ENCODE measurements at regions not wholly inside any gene's neighbourhood (a gene's known extent, or its start where the extent isn't known, plus 50 kb on each side); places are given as distances from the start of the nearest gene placed in this dataset.

- Histone ChIP-seq H3K79me2 (ENCODE audit: low read length) (no peaks in the 10 kb centered on the region), H3K4me2 (ENCODE audit: low read depth, low read length, poor library complexity, severe bottlenecking) (no peak overlapping the region), H3K36me3 (ENCODE audit: insufficient read depth, low read length) (no peaks in the 10 kb centered on the region), H3K4me3 (ENCODE audit: low read length) (no peak overlapping the region), H3K27ac (ENCODE audit: low read length) (no peak overlapping the region), H3K4me1 (ENCODE audit: low read length) (no peaks in the 10 kb centered on the region), H3K9me3 (ENCODE audit: low read length) (no peaks in the 10 kb centered on the region), H3K27me3 (ENCODE audit: low read length) (no peaks in the 10 kb centered on the region; the same call in 1 of the 2 replicates), H3K9ac (ENCODE audit: low read length) (no peak overlapping the region), H4K20me1 (ENCODE audit: insufficient read depth, low read depth, low read length) (no peaks in the 10 kb centered on the region), H2AFZ (ENCODE audit: low read length) (no peak overlapping the region), H3K9me2 (replicated peaks; ENCODE audit: insufficient read depth, low read length) (no peaks in the 10 kb centered on the region)
- DNase-seq = no peak
These were observed 204.4 kb downstream of the KLF6 start for GRCh38 chr10:3580565-3580964.

DNA sequence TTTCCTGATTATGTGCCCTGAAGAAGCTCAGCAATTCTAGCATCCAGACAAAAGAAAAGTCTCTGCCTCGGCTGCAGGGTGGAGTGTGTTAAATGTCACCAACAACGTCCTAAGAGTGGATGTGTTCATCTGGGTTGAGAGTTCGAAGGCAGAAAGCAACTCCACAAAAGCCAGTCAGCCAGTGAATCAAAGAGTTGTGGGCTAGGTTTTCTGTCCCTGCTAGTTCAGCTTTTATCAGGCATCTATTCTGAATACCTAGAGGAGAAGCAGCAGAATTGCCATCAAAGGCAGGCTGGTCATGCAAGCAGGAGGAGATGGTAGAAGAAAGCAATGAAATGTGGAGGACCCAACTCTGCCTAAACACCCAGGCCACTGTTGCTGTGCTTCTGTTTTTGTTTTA is 205.2 kb downstream of the KLF6 start:
- H3K9ac ChIP-seq (ENCODE audit: low read length) = no peak overlapping the region
- H3K4me2 ChIP-seq (ENCODE audit: low read depth, low read length, poor library complexity, severe bottlenecking) = no peak overlapping the region
- no peak overlapping the region for H2AFZ ChIP-seq (ENCODE audit: low read length)
- H3K79me2 ChIP-seq (ENCODE audit: low read length) = no peaks in the 10 kb centered on the region
- no peaks in the 10 kb centered on the region for H3K9me2 ChIP-seq (replicated peaks; ENCODE audit: insufficient read depth, low read length)
- H3K27ac ChIP-seq (ENCODE audit: low read length) = no peak overlapping the region
- H3K4me3 ChIP-seq (ENCODE audit: low read length) = no peak overlapping the region
- H3K9me3 ChIP-seq (ENCODE audit: low read length) = no peaks in the 10 kb centered on the region
- no peak for DNase-seq
- no peaks in the 10 kb centered on the region for H4K20me1 ChIP-seq (ENCODE audit: insufficient read depth, low read depth, low read length)
- H3K4me1 ChIP-seq (ENCODE audit: low read length) = no peaks in the 10 kb centered on the region
- no peaks in the 10 kb centered on the region for H3K36me3 ChIP-seq (ENCODE audit: insufficient read depth, low read length)
- H3K27me3 ChIP-seq (ENCODE audit: low read length) = no peaks in the 10 kb centered on the region; the same call in 1 of the 2 replicates

DNA sequence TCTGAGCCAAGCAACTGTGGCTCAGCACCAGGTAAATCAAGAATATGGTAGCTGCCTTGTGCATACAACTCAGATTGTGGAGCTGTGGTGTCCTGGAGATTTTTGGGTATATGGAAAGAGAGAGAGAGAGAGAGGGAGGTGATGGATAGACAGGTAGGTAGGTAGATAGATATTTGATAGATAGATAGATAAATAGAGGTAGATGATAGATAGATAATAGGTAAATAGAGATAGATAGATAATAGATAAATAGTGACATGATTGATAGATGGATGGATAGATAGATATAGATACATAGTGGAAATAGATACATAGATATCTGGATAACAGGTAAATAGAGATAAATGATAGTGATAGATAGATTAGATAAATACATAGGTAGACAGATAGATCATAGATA is 206.3 kb downstream of the KLF6 start:
- Histone ChIP-seq H3K4me1 (ENCODE audit: low read length) (no peaks in the 10 kb centered on the region), H3K79me2 (ENCODE audit: low read length) (no peaks in the 10 kb centered on the region), H3K27me3 (ENCODE audit: low read length) (no peaks in the 10 kb centered on the region; the same call in 1 of the 2 replicates), H3K4me3 (ENCODE audit: low read length) (no peak overlapping the region), H3K9ac (ENCODE audit: low read length) (no peak overlapping the region), H3K27ac (ENCODE audit: low read length) (no peak overlapping the region), H4K20me1 (ENCODE audit: insufficient read depth, low read depth, low read length) (no peaks in the 10 kb centered on the region), H3K36me3 (ENCODE audit: insufficient read depth, low read length) (no peaks in the 10 kb centered on the region), H3K9me2 (replicated peaks; ENCODE audit: insufficient read depth, low read length) (no peaks in the 10 kb centered on the region), H3K9me3 (ENCODE audit: low read length) (no peaks in the 10 kb centered on the region), H3K4me2 (ENCODE audit: low read depth, low read length, poor library complexity, severe bottlenecking) (no peak overlapping the region), H2AFZ (ENCODE audit: low read length) (no peak overlapping the region)
- no peak for DNase-seq

DNA sequence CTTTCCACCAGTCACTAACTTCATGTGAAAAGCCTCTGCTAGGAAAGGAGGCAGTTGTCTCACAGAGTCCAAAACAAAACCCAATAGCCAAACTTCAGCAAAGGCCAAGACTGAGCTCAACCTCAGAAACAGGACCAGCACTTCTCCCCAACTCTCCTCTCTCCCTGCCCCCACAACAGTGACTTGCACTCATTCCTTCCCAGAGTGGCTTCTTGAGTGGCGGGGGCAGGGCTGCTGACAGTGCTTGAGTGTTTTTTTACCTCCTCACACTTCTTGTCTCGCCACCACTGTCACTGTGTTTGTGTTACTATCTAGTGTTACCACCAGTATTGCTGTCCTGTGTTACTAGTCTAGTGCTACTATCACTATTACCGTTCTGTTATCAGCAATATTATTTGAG is 206.8 kb downstream of the KLF6 start:
- Histone ChIP-seq H3K4me1 (ENCODE audit: low read length) (no peaks in the 10 kb centered on the region), H2AFZ (ENCODE audit: low read length) (no peak overlapping the region), H3K4me2 (ENCODE audit: low read depth, low read length, poor library complexity, severe bottlenecking) (no peak overlapping the region), H3K9ac (ENCODE audit: low read length) (no peak overlapping the region), H3K36me3 (ENCODE audit: insufficient read depth, low read length) (no peaks in the 10 kb centered on the region), H4K20me1 (ENCODE audit: insufficient read depth, low read depth, low read length) (no peaks in the 10 kb centered on the region), H3K9me2 (replicated peaks; ENCODE audit: insufficient read depth, low read length) (no peaks in the 10 kb centered on the region), H3K79me2 (ENCODE audit: low read length) (no peaks in the 10 kb centered on the region), H3K27me3 (ENCODE audit: low read length) (no peaks in the 10 kb centered on the region; the same call in 1 of the 2 replicates), H3K9me3 (ENCODE audit: low read length) (no peaks in the 10 kb centered on the region), H3K27ac (ENCODE audit: low read length) (no peak overlapping the region), H3K4me3 (ENCODE audit: low read length) (no peak overlapping the region)
- no peak for DNase-seq

GRCh38 chr10:3574451-3574850 is 210.6 kb downstream of the KLF6 start:
- H3K9me2 ChIP-seq (replicated peaks; ENCODE audit: insufficient read depth, low read length) = no peaks in the 10 kb centered on the region
- no peaks in the 10 kb centered on the region for H3K4me1 ChIP-seq (ENCODE audit: low read length)
- no peak overlapping the region for H3K9ac ChIP-seq (ENCODE audit: low read length)
- H3K4me2 ChIP-seq (ENCODE audit: low read depth, low read length, poor library complexity, severe bottlenecking) = no peak overlapping the region
- H2AFZ ChIP-seq (ENCODE audit: low read length) = no peak overlapping the region
- H3K36me3 ChIP-seq (ENCODE audit: insufficient read depth, low read length) = no peaks in the 10 kb centered on the region
- DNase-seq = no peak
- H3K4me3 ChIP-seq (ENCODE audit: low read length) = no peak overlapping the region
- H4K20me1 ChIP-seq (ENCODE audit: insufficient read depth, low read depth, low read length) = no peaks in the 10 kb centered on the region
- no peak overlapping the region for H3K27ac ChIP-seq (ENCODE audit: low read length)
- H3K79me2 ChIP-seq (ENCODE audit: low read length) = no peaks in the 10 kb centered on the region
- no peaks in the 10 kb centered on the region; the same call in 1 of the 2 replicates for H3K27me3 ChIP-seq (ENCODE audit: low read length)
- no peaks in the 10 kb centered on the region for H3K9me3 ChIP-seq (ENCODE audit: low read length)

GRCh38 chr10:3573498-3573897 is 211.5 kb downstream of the KLF6 start:
- H3K9ac ChIP-seq (ENCODE audit: low read length) = no peak overlapping the region
- no peaks in the 10 kb centered on the region for H3K9me2 ChIP-seq (replicated peaks; ENCODE audit: insufficient read depth, low read length)
- H3K79me2 ChIP-seq (ENCODE audit: low read length) = no peaks in the 10 kb centered on the region
- H3K4me3 ChIP-seq (ENCODE audit: low read length) = no peak overlapping the region
- no peak overlapping the region for H2AFZ ChIP-seq (ENCODE audit: low read length)
- no peak overlapping the region for H3K4me2 ChIP-seq (ENCODE audit: low read depth, low read length, poor library complexity, severe bottlenecking)
- H3K36me3 ChIP-seq (ENCODE audit: insufficient read depth, low read length) = no peaks in the 10 kb centered on the region
- H4K20me1 ChIP-seq (ENCODE audit: insufficient read depth, low read depth, low read length) = no peaks in the 10 kb centered on the region
- H3K9me3 ChIP-seq (ENCODE audit: low read length) = no peaks in the 10 kb centered on the region
- no peaks in the 10 kb centered on the region; the same call in 1 of the 2 replicates for H3K27me3 ChIP-seq (ENCODE audit: low read length)
- no peak for DNase-seq
- H3K4me1 ChIP-seq (ENCODE audit: low read length) = no peaks in the 10 kb centered on the region
- H3K27ac ChIP-seq (ENCODE audit: low read length) = no peak overlapping the region

DNA sequence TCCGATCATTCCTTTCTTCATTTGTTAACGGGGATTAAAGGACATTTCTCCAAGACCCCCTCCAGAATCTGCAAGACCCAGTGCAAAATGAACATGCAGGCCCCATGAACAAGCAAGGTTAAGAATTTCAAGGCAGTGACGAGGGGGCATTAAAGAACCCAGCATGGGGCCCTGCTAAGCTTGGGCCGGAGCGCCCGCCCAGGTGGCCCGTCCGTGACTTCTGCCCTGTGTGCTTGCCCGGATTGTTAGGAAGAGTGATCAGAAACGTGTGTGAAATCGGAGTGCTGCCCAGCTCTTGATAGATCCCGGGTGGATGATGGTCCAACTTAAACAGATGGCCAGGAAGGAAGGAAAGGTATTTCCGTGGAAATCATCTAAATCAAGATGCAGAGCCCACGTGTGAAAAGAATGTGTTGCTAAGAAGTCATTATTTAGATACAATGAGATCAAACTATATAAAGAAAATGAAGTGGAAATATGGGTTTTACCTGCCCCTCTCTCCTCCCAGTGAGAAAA is 213.6 kb downstream of the KLF6 start:
- no peak overlapping the region for H3K9ac ChIP-seq (ENCODE audit: low read length)
- H3K4me1 ChIP-seq (ENCODE audit: low read length) = no peaks in the 10 kb centered on the region
- H3K4me3 ChIP-seq (ENCODE audit: low read length) = no peak overlapping the region
- H2AFZ ChIP-seq (ENCODE audit: low read length) = no peak overlapping the region
- H3K79me2 ChIP-seq (ENCODE audit: low read length) = no peaks in the 10 kb centered on the region
- H3K9me2 ChIP-seq (replicated peaks; ENCODE audit: insufficient read depth, low read length) = no peaks in the 10 kb centered on the region
- H4K20me1 ChIP-seq (ENCODE audit: insufficient read depth, low read depth, low read length) = no peaks in the 10 kb centered on the region
- H3K27me3 ChIP-seq (ENCODE audit: low read length) = no peaks in the 10 kb centered on the region
- DNase-seq = no peak
- H3K9me3 ChIP-seq (ENCODE audit: low read length) = no peaks in the 10 kb centered on the region
- H3K36me3 ChIP-seq (ENCODE audit: insufficient read depth, low read length) = no peaks in the 10 kb centered on the region
- H3K27ac ChIP-seq (ENCODE audit: low read length) = no peak overlapping the region
- H3K4me2 ChIP-seq (ENCODE audit: low read depth, low read length, poor library complexity, severe bottlenecking) = no peak overlapping the region

DNA sequence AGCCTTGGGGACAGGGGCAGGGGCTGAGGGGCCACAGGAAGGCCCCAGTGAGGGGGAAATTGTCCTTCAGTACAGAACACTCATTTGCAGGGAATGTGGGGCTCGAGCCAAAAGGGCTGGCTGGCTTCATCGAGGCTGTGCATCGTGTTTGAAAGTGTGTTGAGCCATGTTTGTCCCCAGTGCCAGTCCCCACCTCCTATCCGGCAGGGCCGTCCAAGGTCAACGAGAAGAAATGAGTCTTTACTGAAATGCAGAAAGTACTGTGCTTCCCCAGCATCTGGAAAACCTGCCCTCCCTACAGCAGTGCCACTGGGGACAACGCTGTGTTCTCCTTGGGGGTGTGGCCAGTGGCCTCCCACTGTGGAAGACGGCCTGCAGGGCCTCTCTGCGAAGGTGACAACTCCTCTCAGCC is 214.1 kb downstream of the KLF6 start:
- Histone ChIP-seq H3K9ac (ENCODE audit: low read length) (no peak overlapping the region), H2AFZ (ENCODE audit: low read length) (no peak overlapping the region), H4K20me1 (ENCODE audit: insufficient read depth, low read depth, low read length) (no peaks in the 10 kb centered on the region), H3K79me2 (ENCODE audit: low read length) (no peaks in the 10 kb centered on the region), H3K4me3 (ENCODE audit: low read length) (no peak overlapping the region), H3K4me2 (ENCODE audit: low read depth, low read length, poor library complexity, severe bottlenecking) (no peak overlapping the region), H3K9me2 (replicated peaks; ENCODE audit: insufficient read depth, low read length) (no peaks in the 10 kb centered on the region), H3K36me3 (ENCODE audit: insufficient read depth, low read length) (no peaks in the 10 kb centered on the region), H3K9me3 (ENCODE audit: low read length) (no peaks in the 10 kb centered on the region), H3K27me3 (ENCODE audit: low read length) (no peaks in the 10 kb centered on the region), H3K27ac (ENCODE audit: low read length) (no peak overlapping the region), H3K4me1 (ENCODE audit: low read length) (no peaks in the 10 kb centered on the region)
- DNase-seq = no peak

Data from Karpas-422 (cell line).